NCI-H128 (cell line): ENCODE measurements at regions not wholly inside any gene's neighbourhood (a gene's known extent, or its start where the extent isn't known, plus 50 kb on each side); places are given as distances from the start of the nearest gene placed in this dataset.
"Not testable (repeated sequence)": the region's sequence is repeated elsewhere in the genome, so short reads cannot be mapped to it uniquely, and the experiment has no call there.

Experiments
- DNase-seq: peaks from one replicate; lab custom pipeline; 2025; ENCODE audit not compliant: unreplicated experiment; lab: John Stamatoyannopoulos, UW

GRCh38 chr2:236912326-236913120, 173.2 kb upstream of the COPS8 start:
- DNase-seq: no peak

- DNase-seq: no peak
Measured at GRCh38 chr2:236915186-236915585, 170.5 kb upstream of the COPS8 start.

- no peak for DNase-seq
Measured at GRCh38 chr2:236915726-236916125, 170.0 kb upstream of the COPS8 start.

- no peak for DNase-seq
Measured at GRCh38 chr2:236916181-236916580, 169.5 kb upstream of the COPS8 start.

- no peak for DNase-seq
Measured at GRCh38 chr2:236916651-236917050, 169.0 kb upstream of the COPS8 start.

- no peak for DNase-seq
Measured at GRCh38 chr2:236917164-236917563, 168.5 kb upstream of the COPS8 start.

- DNase-seq: no peak
Measured at GRCh38 chr2:236918545-236918944, 167.1 kb upstream of the COPS8 start.

GRCh38 chr2:236919209-236919608, 166.5 kb upstream of the COPS8 start:
- no peak for DNase-seq

- not testable (repeated sequence) for DNase-seq
Measured at GRCh38 chr2:236919801-236920379, 165.8 kb upstream of the COPS8 start.

GRCh38 chr2:236922061-236922460, 163.6 kb upstream of the COPS8 start:
- DNase-seq: no peak

- DNase-seq: no peak
Measured at GRCh38 chr2:236928380-236929037, 157.2 kb upstream of the COPS8 start.

- DNase-seq: no peak
Measured at GRCh38 chr2:236932831-236933361, 152.8 kb upstream of the COPS8 start.

- DNase-seq: no peak
Measured at GRCh38 chr2:236934166-236934565, 151.5 kb upstream of the COPS8 start.

GRCh38 chr2:236934656-236935055, 151.0 kb upstream of the COPS8 start:
- no peak for DNase-seq

- DNase-seq: no peak
Measured at GRCh38 chr2:236935083-236935482, 150.6 kb upstream of the COPS8 start.

- DNase-seq: no peak
Measured at GRCh38 chr2:236935631-236936445, 149.9 kb upstream of the COPS8 start.

GRCh38 chr2:236936446-236936940, 149.2 kb upstream of the COPS8 start:
- DNase-seq: no peak

GRCh38 chr2:236938126-236938525, 147.6 kb upstream of the COPS8 start:
- no peak for DNase-seq

GRCh38 chr2:236939271-236939670, 146.4 kb upstream of the COPS8 start:
- DNase-seq: no peak

- DNase-seq: no peak
Measured at GRCh38 chr2:236939721-236940231, 145.9 kb upstream of the COPS8 start.

- no peak for DNase-seq
Measured at GRCh38 chr2:236940497-236940896, 145.2 kb upstream of the COPS8 start.
